SIG-M5 treated with dmso at 0.1 percent for 504 hours (cell line): ENCODE measurements at regions not wholly inside any gene's neighbourhood (a gene's known extent, or its start where the extent isn't known, plus 50 kb on each side); places are given as distances from the start of the nearest gene placed in this dataset.
A peak's percentile ranks its signal among the peaks of the same experiment; 100 is the strongest.

ENCODE experiments used
- DNase-seq: peaks from one replicate; lab custom pipeline; 2025; ENCODE audit not compliant: unreplicated experiment; lab: John Stamatoyannopoulos, UW

DNA sequence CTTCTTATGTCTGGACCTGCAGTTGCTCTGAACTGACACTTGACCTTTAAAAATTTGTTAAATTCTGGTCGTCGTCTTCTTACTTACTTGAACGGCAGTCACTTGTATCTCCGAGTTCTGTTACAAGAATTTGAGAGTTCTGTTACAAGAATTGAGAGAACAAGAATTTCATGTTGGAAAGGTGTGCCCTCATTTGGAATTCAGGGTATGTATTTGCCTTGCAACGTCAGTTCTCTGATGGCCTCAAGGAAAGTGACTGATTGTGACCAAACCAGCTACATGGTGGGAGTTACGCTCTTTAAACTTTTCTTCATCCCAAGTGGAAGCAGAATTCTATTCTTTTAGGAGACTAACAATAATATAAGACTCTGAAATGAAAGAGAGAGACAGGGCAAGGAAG is 320.0 kb upstream of the TRIB2 start:
- no peak for DNase-seq

DNA sequence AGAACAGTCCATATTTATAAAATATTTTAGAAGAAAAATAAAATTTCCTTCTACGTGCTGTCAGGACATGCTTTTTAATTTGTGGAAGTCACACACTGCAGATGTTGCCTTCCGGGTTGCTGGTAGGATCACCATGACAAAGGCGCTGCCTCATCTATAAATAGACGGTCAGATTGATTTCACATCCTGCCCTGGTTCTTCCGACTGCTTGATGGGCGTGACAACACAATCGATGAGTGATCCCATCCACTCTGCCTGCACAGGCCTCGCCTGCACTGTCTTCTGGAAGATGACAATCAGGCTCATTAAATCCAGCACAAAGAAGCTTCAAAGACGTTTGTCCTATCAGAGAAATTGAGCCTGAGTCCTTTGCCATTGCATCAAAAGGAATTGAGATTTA is 318.9 kb upstream of the TRIB2 start:
- DNase-seq = peak; percentile 55

DNA sequence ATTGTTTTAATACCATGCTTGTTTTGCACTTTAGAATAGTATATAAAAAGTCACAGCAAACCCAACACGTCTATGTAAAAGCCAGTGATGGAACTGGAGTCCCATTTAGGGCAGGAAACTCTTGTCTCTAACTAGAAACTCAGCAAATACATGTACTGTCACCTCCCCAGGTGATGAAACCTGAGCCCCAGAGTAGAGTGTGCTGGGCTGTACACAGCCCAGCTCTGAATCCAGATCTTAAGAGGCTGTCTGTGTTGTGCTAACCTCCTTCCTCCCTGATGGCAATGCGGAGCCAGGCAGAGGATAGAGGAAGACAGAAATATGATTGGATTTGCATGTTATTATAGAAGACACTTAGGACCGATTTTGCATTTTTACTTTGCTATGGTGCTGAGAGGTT is 317.5 kb upstream of the TRIB2 start:
- DNase-seq = no peak

DNA sequence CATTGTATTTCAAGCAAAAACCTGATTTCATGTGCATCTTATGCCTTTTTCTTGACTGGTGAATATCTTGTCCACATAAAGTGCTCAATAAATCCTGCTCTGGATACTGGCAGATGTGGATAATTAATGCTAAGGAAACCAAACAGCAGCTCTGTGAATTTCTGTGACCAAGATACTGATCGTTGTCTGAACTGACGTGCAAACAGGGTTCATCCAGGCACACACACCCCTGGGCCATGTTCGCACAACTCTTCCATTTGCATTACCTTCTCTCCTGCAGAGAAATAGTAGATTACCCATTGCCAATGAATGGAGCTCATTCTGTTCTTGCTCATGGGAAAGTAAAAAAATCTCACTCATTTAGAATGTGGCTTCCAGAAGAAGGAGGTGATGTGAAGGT is 316.2 kb upstream of the TRIB2 start:
- no peak for DNase-seq

DNA sequence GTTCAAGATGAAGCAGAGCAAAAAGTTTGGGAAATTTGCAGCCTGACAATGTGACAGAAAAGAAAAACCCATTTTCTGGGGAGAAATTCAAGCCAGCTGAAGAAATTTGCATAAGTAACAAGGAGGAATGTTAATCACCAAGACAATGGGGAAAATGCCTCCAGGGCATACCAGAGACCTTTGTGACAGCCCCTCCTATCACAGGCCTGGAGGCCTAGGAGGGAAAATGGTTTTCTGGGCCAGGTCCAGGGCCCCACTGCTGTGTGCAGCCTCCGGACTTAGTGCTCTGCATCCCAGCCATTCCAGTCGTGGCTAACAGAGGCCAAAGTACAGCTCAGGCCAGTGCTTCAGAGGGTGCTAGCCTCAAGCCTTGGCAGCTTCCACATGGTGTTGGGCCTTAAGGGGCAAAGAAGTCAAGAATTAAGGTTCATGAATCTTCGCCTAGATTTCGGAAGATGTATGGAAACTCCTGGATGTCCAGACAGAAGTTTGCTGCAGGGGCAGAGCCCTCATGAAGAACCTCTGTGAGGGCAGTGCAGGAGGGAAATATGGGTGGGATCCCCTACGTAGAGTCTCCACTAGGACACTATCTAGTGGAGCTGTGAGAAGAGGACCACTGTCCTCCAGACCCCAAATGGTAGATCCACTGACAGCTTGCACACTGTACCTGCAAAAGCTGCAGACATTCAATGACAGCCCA is 314.1 kb upstream of the TRIB2 start:
- no peak for DNase-seq

DNA sequence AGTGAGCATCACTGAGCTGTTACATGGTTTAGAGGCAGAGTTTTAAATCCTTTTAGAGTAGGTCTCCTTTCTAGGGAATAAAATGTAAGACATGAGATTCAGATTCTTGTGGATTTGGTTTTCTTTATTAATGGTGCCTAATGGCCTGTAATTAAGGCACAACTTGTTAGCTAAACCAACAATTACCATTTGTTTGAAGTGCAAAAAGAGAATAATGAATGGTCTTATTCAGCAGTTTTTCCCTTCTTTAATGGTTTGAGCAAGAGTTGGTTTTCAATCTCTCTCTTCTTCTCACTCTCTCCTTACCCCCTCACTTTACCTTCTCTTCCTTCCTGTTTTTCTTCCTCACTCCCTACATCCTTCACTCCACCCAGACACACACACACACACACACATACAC is 312.2 kb upstream of the TRIB2 start:
- no peak for DNase-seq

DNA sequence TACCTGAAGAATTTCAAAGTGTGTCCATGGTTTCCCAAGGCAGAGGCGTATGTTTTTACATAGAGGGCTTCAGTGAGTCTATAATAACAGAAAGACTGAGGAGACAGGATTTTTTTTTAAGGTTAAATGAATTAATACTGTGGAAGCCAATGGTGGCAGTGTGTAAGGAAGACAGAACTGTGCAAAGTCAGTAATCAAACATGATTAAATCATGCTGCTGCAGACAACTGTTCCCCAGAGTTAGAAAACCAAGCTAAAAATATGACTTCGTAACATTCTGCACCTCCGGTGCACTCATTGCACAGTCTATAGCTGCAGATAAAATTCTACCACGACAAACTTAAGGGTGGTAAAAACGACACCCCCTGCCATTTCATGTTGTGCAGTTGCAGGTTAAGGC is 309.6 kb upstream of the TRIB2 start:
- no peak for DNase-seq

DNA sequence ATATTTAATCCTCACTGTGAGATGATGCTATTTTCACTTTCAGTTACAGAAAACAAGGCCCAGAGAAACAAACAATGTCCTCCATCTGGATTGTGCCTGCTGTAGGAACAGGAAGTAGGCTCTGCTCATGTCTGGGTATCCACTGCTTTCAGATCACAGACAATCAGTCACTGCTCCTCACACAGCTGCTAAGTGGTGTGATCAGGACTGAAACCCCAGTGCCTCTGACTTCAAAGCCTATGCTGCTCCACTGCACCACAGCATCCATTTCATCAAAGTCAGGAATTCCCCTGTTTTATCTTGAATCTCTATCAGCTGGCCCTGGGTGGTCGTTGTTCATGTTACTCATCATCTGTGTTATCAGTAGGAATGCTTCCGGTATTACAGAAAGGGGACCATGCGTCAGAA is 303.8 kb upstream of the TRIB2 start:
- no peak for DNase-seq

DNA sequence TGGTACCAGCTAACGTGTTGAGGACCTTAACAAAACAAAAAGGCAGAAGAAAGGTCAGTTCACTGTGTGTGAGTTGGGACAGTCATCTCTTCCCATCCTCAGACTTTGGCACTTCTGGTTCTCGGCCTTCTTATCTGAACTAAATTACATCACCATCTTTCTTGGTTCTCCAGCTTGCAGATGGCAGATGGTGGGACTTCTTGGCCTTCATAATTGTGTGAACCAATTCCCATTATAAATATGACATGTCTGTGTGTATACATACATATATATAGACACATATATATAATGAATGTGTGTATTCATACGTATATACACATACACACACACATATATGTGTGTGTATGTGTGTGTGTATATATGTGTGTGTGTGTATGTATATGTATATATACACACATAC is 301.2 kb upstream of the TRIB2 start:
- DNase-seq = no peak

DNA sequence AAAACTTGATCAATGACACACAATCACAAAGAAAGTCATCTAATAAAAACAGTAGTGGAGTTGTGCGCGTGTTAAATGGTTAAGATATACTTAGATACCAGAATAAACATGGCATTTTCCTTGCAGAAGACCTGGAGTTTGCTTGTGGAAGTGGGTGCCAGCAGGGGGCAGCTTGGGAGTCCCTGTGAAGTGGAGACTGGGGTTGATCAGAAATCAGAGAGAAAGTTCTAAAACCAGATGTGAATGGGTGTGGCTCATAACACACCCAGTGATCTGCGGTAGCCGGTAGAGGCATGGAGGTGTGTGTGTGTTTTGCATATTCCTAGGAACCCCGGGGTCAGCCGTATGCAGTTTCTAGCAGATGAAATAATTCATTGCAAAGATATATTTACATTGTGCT is 300.1 kb upstream of the TRIB2 start:
- no peak for DNase-seq

DNA sequence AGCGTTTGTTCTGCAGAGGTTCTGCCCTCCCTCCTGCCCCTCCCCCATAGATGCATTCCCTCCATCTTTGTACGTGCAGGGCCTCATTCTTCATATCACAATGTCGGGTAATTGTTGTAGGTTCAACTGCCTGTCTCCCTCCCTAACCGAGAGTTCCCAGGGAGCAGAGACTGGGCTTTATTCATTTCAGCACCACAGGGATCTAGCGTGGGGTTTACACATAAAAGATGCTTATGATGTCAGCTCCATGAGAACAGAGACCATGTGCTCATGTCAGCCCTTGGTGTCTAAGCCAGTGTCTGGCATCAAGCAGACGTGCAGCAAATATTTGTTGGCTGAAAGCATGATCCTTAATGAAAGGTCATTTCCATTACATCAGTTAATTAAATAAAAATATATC is 298.9 kb upstream of the TRIB2 start:
- no peak for DNase-seq

DNA sequence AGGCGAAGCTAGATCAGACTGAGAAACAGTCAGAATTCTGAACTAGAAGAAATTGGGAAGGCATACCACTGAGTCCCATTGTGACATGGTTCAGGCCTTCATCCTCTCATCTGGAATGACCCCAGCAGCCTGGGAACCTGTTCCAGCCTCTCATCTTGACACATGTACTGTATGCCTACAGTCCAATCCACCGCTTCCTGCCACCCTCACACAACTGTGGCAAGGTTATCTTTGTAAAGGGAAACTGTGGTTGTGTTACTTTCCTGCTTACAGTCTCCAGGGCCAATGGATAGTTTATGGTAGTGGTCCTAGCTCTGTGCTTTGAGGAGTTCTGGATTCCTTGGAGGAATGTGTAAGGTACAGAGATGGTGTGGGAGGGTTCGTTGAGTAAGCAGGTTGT is 296.9 kb upstream of the TRIB2 start:
- DNase-seq = no peak

DNA sequence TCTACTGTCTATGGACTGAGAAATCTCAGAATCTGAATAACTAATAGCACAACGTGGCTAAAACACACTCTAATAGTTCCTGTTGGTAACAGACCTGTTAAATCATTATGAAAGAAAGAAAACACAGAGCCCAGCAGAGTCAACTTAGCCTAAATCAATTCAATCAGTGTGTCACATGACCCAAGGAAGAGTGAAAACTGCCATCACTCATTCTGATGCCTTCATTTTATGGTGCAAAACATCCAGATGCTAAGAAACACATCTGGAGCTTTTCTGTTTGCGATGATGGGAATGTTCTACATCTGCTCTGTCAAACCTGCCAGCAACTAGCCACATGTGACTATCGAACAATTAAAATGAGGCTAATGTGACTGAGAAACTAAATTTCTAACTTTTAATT is 295.7 kb upstream of the TRIB2 start:
- no peak for DNase-seq

DNA sequence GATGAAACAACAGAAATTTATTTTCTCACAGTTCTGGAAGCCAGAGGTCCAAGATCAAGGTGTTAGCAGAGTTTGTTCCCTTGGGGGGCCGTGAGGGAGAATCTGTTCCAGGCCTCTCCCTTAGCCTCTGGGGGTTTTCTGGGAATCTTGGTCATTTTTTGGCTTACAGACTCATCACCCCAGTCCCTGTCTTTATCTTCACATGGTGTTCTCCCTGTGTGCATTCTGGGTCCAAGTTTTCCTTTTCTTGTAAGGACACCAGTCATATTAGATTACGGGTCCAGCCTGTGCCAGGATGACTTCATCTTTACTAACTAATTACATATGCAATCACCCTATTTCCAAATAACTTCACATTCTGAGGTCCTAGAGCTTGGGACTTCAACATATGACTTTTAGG is 292.5 kb upstream of the TRIB2 start:
- no peak for DNase-seq

DNA sequence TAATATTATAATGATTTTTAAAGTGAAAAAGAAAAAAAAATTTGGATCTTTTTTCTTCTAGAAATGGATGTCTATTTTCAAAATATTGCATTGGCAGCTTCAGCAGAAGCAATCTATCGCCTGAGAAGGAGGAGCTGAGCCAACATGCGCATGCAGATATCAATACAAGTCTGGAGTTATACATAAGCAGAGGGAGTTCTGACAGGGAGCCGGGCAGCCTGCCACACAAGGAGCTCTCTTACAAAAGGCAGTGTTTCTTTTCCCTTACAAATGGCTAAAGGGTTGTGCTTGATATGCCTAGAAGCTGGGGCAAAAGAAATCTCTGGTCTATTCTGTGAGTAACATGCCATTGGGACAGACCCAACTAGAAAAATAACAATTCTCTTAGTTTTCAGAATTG is 291.9 kb upstream of the TRIB2 start:
- DNase-seq = no peak

DNA sequence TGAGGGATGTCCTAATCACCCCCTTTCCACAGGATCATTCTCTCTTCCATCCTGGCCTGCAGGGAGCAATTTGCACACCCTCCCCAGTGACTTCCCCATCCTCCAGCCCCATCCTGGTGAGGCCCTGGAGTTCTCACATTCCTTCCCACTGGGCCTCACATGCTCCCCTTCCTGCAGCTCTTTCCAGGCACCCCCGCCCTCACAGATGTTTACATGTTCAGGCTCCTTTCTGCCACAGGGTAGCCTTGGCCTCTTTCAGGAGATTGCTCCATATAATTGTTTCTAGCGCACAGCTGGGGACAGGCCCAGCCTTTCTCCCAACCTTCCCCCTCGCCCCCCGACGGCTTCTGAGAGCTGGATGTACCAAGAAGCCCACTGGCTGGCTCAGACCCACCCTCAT is 288.4 kb upstream of the TRIB2 start:
- DNase-seq = no peak

DNA sequence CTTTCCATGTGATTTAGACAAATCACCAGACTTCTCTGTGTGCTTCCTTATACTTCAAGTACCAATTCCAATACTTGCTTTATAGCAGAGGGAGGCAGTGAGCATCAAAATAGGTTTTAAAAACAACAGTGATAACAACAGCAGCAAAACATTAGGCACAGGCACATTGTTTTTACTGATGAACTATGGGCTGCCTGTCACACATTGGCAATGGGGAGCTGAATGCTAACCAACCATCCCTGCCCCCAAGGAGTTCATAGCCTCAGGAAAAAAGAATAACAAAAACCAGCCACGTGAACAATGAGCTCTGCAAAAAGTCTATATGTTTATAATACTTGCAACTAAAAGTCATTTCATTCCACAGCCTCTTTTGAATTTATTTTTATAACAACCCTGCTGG is 287.9 kb upstream of the TRIB2 start:
- no peak for DNase-seq

DNA sequence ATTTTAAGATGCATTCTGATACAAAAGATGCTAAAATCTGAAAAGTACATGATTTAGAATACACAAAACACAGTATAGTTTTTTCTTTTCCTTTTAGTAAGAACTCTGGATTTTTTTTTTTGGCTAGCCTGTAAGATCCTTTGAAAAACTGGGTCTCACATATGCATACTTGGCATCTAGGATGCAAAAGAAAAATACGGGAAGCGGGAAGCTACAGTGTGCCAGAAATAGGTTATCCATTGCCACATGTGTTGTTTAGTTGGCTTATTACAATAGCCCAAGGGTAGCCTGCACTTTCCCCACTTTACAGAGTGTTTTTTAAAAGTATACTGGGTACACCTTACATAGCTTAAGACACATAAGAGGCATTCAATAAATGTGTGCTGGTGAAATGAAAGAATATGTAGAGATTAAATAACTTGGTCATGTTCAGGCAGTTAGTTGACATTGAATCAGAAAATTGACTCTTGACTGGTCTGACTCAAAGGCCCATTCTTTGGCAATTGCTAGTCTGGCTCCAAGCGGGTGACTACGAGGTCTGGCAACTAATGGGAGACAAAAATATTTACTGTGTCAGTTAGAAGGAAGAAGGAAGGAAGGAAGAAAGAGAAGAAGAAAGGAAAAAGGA is 286.8 kb upstream of the TRIB2 start:
- DNase-seq = no peak

DNA sequence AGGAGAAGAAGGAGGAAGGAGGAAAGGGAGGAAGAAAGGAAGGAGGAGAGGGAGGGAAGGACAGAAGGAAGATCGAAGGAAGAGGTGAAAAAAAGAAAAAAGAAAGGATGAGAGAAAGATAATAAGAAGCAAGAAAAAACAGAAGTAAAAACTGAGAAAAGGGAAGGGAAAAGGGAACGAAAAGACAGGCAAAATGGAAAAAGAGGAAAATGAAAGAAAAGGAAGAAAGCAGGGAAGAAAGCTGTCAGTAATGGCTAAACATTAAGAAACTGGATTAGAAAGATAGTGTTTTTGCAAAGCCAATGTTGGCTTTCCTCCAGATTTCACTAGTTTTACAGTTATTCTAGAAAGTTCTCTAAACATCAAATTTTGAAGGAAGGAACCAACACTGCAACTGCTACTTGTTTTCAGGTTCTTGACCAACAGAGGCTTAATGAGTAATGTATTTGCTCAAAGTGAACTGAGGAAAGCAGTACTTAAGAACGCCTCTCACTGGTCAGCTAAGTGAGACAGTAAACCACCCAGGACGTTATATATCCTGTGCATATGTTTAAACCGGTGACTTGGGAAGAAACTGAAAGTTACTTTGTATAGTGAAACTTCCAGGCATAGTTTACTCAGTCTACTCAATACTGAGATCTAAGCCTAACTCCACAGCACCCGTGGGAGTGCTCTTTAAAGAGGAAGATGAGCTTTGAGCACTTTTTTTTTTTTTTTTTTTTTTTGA is 286.2 kb upstream of the TRIB2 start:
- DNase-seq = peak; percentile 22

DNA sequence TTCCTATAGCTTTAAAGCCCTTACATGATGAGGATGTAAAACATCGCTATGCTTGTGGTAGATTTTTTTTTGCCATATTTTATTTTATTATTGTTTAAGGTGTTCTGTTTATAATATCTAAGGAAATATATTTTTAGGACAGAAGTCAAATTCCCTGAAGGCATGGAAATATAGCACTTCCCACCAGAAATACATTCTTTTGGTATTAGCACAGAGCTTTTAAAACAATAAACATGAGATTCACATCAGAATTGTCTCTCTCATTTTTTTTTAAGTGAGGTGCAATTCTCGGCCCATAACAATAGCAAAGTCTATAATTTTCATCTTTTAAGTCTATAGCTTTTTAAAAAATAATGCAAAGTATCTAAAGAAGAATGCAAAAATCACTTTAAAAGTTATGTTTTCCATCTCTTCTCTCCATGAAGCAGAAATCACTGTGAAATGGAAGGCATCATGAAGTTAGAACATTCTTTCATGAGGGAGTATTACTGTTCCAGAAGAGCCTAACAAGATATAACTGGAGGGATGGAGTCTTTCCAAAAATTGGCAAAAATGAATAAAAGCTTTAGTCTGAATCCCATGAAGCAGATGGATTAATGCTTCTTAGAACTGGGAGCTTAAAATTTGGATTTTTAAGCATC is 283.6 kb upstream of the TRIB2 start:
- DNase-seq = no peak

DNA sequence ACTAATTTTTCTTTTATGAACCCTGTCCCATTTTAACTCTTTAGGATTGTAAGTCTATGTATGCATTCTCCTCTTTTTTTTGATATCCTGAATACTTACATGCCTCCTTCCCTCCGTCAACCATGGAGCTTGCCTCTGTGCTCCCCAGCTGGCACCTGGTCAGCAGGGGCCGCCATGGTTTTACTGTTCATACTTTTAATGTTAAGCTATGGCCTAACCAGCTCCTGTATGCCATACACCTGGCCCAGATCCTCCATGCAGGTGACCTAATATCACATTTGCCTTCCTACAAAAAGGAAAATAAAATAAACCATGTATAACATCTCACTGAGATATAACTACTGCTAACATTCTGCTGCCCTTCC is 283.1 kb upstream of the TRIB2 start:
- DNase-seq = no peak

DNA sequence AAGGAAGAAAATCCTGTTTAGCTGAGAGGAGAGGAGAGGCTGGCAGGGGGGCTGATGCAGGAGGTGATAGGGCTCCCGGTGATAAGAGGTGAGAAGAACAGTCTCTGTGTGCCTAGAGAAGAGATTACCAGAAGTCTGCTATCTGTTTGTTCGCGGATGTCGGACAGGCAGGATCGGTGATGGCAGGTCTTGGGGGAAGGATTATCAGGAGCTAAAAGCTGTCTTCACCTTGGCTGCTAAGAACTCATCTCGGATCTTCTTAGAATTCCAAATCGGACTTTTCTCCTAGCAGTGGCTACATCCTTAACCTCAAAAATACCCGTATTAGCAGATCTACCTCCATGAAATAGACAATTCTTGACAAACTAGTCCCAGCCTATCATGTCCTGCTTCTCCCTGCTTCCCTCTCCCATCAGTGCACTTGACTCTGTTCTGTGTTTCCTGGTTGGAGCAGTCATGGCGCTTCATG is 282.1 kb upstream of the TRIB2 start:
- no peak for DNase-seq
